ENCODE measurements at regions not wholly inside any gene's neighbourhood (a gene's known extent, or its start where the extent isn't known, plus 50 kb on each side); places are given as distances from the start of the nearest gene placed in this dataset.

- H3K9me3 Mint-ChIP-seq, result no peaks in the 10 kb centered on the region
- no peaks in the 10 kb centered on the region for H3K4me1 Mint-ChIP-seq (ENCODE audit: unreplicated experiment)
- no peak for TF ChIP-seq CTCF (conservative IDR thresholded peaks at IDR 0.05)
- H3K4me3 Mint-ChIP-seq, result no peak overlapping the region
- H3K27me3 Mint-ChIP-seq, result peaks cover 4% of the 10 kb centered on the region
- H3K36me3 Mint-ChIP-seq, result no peaks in the 10 kb centered on the region
- H3K27ac Mint-ChIP-seq, result no peak overlapping the region
- DNase-seq (ENCODE audit: extremely low spot score, unreplicated experiment), result no peak
Observed at GRCh38 chr6:84508981-84509380, 255.4 kb downstream of the TBX18 start.

- no peak for TF ChIP-seq CTCF (conservative IDR thresholded peaks at IDR 0.05)
- Mint-ChIP-seq H3K27ac (no peak overlapping the region), H3K9me3 (no peaks in the 10 kb centered on the region)
Observed at GRCh38 chr6:84508334-84508733, 256.1 kb downstream of the TBX18 start.

GRCh38 chr6:84504025-84504424 lies 260.4 kb downstream of the TBX18 start:
- no peak overlapping the region for H3K4me3 Mint-ChIP-seq
- TF ChIP-seq CTCF (conservative IDR thresholded peaks at IDR 0.05), result no peak
- no peak for DNase-seq (ENCODE audit: extremely low spot score, unreplicated experiment)
- H3K36me3 Mint-ChIP-seq, result no peaks in the 10 kb centered on the region
- no peak overlapping the region for H3K27ac Mint-ChIP-seq
- H3K4me1 Mint-ChIP-seq (ENCODE audit: unreplicated experiment), result no peaks in the 10 kb centered on the region
- no peaks in the 10 kb centered on the region for H3K27me3 Mint-ChIP-seq
- peaks cover 6% of the 10 kb centered on the region for H3K9me3 Mint-ChIP-seq

More at GRCh38 chr6:84508334-84508733, 256.1 kb downstream of the TBX18 start:
- H3K27me3 Mint-ChIP-seq, result peaks cover 4% of the 10 kb centered on the region
- DNase-seq (ENCODE audit: extremely low spot score, unreplicated experiment), result no peak
- no peaks in the 10 kb centered on the region for H3K36me3 Mint-ChIP-seq
- no peaks in the 10 kb centered on the region for H3K4me1 Mint-ChIP-seq (ENCODE audit: unreplicated experiment)
- no peak overlapping the region for H3K4me3 Mint-ChIP-seq

- H3K27me3 Mint-ChIP-seq, result no peaks in the 10 kb centered on the region
- peaks cover 6% of the 10 kb centered on the region for H3K9me3 Mint-ChIP-seq
- no peak overlapping the region for H3K4me3 Mint-ChIP-seq
- H3K4me1 Mint-ChIP-seq (ENCODE audit: unreplicated experiment), result no peaks in the 10 kb centered on the region
- no peak for DNase-seq (ENCODE audit: extremely low spot score, unreplicated experiment)
- TF ChIP-seq CTCF (conservative IDR thresholded peaks at IDR 0.05), result no peak
- no peaks in the 10 kb centered on the region for H3K36me3 Mint-ChIP-seq
- no peak overlapping the region for H3K27ac Mint-ChIP-seq
Observed at GRCh38 chr6:84501315-84501714, 263.1 kb downstream of the TBX18 start.

- peaks cover 6% of the 10 kb centered on the region for H3K9me3 Mint-ChIP-seq
- H3K27me3 Mint-ChIP-seq, result no peaks in the 10 kb centered on the region
- no peak for TF ChIP-seq CTCF (conservative IDR thresholded peaks at IDR 0.05)
- no peaks in the 10 kb centered on the region for H3K36me3 Mint-ChIP-seq
- no peak overlapping the region for H3K4me3 Mint-ChIP-seq
- H3K4me1 Mint-ChIP-seq (ENCODE audit: unreplicated experiment), result no peaks in the 10 kb centered on the region
- DNase-seq (ENCODE audit: extremely low spot score, unreplicated experiment), result no peak
- no peak overlapping the region for H3K27ac Mint-ChIP-seq
Observed at GRCh38 chr6:84500726-84501125, 263.7 kb downstream of the TBX18 start.

GRCh38 chr6:84498905-84499304 lies 265.5 kb downstream of the TBX18 start:
- TF ChIP-seq CTCF (conservative IDR thresholded peaks at IDR 0.05), result no peak
- no peaks in the 10 kb centered on the region for H3K36me3 Mint-ChIP-seq
- no peaks in the 10 kb centered on the region for H3K4me1 Mint-ChIP-seq (ENCODE audit: unreplicated experiment)
- DNase-seq (ENCODE audit: extremely low spot score, unreplicated experiment), result no peak
- no peak overlapping the region for H3K27ac Mint-ChIP-seq
- H3K4me3 Mint-ChIP-seq, result no peak overlapping the region
- H3K27me3 Mint-ChIP-seq, result no peaks in the 10 kb centered on the region
- H3K9me3 Mint-ChIP-seq, result peaks cover 6% of the 10 kb centered on the region

Measured in type B pancreatic cell (in vitro differentiated cells).